Left kidney (tissue), 1 donor: ENCODE measurements at regions not wholly inside any gene's neighbourhood (a gene's known extent, or its start where the extent isn't known, plus 50 kb on each side); places are given as distances from the start of the nearest gene placed in this dataset.

Experiments used
- DNase-seq: peaks from one replicate; pipeline ENCODE4 v3.0.0-alpha.2; 2013

GRCh38 chr10:63708421-63708820 lies 187.2 kb downstream of the REEP3 start:
- no peak for DNase-seq

GRCh38 chr10:63710703-63711102 lies 189.5 kb downstream of the REEP3 start:
- no peak for DNase-seq

DNA sequence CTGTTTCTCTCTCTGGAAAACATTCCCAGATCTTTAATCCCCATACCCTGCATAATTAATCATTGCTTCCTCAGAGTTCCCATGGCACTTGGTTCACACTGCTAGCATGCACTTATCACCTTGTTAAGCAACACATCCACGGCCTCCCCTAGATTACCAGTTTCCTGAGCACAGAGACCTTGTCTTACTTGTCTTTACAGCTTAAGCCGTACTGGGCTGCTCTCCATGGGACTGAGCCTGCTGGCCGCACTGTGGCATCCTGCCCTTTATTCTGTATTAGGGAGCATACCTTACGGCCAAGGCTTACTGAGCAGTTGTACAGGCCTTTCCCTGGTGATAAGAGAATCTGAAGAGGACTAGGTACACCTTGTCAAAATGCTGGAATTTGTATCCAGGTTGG lies 190.2 kb downstream of the REEP3 start:
- DNase-seq: no peak

GRCh38 chr10:63711867-63712716 lies 190.9 kb downstream of the REEP3 start:
- no peak for DNase-seq

- no peak for DNase-seq
These were observed 191.5 kb downstream of the REEP3 start for GRCh38 chr10:63712717-63713115.

- peak; percentile 91 for DNase-seq
These were observed 192.3 kb downstream of the REEP3 start for GRCh38 chr10:63713191-63714144.

DNA sequence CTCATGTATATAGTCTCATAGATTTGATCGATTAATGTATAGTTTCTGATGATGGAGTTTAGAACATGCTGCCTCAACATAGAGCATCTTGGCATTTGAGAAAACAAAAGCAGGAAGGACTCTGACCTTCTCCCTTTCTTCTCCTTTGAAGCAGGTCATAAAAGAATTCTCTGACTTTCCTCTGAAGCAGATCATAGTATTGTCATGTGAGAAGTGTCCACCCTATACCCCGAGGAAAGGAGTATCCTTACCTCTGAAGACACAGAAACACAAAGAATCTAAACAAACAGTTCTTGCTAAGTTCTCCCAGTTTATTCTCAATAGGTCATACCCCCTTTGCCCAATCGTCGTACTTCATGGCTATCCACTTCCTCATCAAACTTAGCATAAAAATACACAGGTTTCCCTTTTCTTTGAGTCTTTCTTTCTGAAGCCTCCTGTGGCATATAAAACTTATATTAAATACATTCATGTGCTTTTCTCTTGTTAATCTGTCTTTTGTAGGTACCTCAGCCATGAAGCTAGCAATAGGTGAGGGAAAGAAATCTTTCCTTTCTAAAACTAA lies 194.9 kb downstream of the REEP3 start:
- no peak for DNase-seq

DNA sequence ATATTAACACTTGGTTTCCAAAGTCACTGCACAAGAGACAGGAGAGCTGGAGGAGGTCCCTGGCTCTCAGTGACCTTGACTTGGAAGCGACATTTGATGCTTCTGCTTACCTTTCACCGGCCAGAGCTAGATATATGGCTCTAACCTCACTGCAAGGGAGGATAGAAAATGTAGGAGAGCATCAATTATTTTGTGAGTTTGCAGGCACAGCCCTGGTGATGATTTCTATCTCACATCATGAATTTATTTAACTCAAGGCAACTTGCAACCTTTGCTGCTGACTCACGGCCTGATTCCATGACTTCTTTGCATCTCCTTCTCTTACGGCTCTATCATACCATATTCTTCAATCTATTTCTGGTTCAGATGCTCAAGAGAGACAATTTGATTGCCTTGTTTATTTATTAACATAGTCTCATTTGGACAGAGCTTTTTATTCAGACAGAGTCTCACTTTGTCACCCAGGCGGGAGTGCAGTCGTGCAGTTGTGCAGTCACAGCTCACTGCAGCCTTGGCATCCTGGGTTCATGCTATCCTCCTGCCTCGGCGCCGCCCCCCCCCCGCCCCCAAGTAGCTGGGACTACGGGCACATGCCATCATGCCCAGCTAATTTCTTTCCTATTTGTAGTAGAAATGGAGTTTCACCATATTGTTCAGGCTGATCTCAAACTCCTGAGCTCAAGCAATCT lies 196.0 kb downstream of the REEP3 start:
- DNase-seq: no peak

DNA sequence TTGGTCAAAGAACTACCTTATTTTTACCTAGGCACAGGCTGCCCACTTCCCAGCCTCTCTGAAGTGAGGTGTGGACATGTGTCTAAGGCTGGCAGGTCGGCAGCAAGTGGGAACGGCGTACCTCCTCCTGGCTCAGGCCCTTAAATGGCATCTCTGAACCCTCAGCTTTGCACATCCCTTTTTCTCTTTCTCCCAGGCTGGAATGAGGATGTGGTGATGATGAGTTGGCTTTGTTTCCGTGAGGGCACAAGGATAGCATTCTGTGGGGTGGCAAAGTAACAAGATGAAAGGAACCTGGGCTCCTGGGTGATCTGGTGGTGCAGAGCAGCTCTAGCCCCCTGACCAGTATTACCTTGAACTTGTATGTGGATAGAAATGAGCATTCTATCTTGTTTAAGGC lies 196.8 kb downstream of the REEP3 start:
- DNase-seq: no peak

- no peak for DNase-seq
These were observed 197.2 kb downstream of the REEP3 start for GRCh38 chr10:63718421-63718820.

DNA sequence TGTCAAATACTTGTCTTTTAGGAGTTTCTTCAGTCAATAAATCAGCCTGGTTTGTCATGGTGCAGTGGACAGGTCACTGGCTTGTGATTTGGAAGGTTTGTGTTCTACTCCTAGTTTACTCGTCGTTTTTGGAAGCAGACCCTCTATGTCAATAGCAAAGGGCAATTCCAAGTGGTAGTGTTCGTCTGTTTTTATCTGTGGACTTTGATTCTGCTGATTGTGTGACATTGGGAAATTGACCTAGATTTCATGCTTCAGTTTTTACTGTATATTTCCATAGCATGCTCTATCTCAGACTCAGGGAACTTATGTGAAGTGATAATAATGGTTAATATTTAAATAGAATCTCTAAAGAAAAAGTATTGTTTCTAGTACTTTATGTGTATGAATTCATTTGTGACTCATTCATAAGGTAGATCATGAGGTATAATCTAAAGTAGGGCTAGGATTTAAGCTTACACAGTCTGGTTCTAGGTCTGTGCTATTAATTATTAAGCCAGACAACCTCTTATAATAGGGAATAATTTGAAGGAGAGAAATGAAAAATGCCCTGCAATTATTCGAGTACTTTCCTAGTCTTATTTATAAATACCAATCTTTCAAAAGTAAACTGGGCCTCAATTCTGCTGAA lies 198.1 kb downstream of the REEP3 start:
- DNase-seq: no peak

- no peak for DNase-seq
These were observed 198.9 kb downstream of the REEP3 start for GRCh38 chr10:63720072-63720537.

GRCh38 chr10:63720676-63721075 lies 199.5 kb downstream of the REEP3 start:
- DNase-seq: no peak

GRCh38 chr10:63722537-63722936 lies 201.3 kb downstream of the REEP3 start:
- DNase-seq: no peak

DNA sequence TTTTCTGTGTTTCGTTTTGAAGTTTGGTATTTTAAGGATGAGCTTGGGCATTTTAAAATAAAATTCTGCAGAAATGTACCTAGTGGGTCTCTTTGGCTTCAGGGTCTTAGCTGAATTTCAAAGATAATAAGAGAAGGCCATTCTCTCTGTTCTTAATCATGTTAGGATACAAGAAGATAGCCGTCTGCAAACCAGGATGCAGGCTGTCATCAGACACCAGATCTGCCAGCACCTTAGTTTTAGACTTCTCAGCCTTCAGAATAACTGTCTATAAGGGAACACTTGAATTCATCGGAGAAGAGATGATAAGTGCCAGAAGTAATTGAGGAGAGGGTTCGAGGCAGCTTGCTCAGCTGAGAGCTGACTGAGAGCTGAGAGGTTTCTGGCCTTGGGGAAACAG lies 202.1 kb downstream of the REEP3 start:
- no peak for DNase-seq

DNA sequence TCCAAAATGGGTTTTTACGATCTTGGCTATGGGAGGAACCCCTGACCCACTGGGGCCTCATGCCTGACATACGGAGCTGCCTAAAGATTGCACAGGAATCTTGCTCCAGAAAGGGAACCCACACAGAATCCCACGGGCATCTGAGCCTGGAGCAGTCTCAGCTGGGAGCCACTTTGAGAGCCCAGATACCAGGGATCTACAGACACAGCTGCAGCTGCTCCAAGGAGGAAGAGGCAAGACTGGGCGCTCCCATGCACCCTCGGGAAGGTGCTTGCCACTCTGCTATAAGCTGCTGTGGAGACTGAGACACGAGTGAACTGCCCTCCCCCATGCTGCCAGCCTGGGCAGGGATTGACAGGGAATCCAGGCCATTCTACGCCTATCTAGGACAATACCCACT lies 202.5 kb downstream of the REEP3 start:
- no peak for DNase-seq

GRCh38 chr10:63724922-63725321 lies 203.7 kb downstream of the REEP3 start:
- no peak for DNase-seq

DNA sequence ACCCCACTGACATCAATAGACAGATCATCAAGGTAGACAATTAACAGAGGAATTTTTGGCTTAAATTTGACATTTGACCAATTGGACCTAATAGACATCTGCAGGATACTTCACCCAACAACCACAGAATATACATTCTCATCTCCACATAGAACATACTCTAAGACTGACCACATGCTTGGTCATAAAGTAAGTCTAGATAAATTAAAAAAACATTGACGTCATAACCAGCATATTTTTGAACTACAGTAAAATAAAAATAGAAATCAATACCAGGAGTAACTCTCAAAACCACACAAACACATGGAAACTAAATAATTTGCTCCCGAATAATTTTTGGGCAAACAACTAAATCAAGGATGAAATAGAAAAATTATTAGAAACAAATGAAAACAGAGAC lies 205.7 kb downstream of the REEP3 start:
- no peak for DNase-seq

DNA sequence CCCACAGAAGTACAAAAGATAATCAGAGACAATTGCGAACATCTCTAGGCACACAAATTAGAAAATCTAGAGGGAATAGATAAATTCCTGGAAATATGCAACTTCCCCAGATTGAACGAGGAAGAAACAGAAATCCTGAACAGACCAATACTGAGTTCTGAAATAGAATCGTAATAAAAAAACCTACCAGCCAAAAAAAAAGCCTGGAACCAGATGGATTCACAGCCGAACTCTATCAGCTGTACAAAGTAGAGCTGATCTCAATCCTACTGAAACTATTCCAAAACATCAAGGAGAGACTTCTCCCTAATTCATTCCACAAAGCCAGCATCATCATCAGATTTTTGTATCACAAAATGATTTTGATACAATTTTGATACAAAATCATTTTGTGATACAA lies 206.4 kb downstream of the REEP3 start:
- DNase-seq: no peak

GRCh38 chr10:63735305-63735704 lies 214.1 kb downstream of the REEP3 start:
- no peak for DNase-seq

DNA sequence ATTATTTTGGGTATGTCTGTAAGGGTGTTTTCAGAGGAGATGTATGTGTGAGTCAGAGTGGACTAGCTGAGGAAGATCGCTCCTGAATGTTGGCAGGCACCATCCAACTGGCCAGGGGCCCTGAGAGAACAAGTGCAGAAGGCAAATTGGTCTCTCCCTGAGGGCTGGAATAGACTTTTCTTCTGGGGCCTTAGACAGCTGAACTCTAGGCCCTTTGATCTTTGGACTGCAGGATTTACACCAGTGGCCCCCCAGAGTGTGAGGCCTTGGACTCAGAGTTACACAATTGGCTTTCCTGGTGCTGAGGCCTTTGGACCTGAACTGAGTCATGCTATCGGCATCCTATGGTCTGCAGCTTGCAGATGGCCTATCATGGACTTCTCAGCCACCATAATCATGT lies 217.2 kb downstream of the REEP3 start:
- no peak for DNase-seq
